ENCODE measurements at regions not wholly inside any gene's neighbourhood (a gene's known extent, or its start where the extent isn't known, plus 50 kb on each side); places are given as distances from the start of the nearest gene placed in this dataset.

DNA sequence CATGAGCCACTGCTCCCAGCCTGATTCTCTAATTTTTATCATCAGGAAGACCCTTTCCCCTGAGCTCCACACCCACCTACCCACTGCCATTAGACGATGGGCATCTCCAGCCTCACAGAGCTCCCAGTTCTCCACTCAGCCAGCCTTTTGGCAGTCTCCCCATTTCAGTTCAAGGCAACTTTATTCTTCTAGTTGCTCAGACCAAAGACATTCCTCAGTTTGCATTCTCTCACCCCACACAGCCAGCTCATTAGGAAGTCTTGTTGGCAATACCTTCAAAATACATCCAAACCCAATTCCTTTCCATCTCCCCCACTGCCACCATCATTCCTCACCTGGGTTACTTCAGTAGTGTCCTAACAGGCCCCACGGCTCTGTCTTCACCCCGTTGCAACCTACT, 53.4 kb upstream of the COX20 start:
- H2AFZ ChIP-seq (ENCODE audit: low read length) = no peak overlapping the region
- WGBS (ENCODE audit: extremely low coverage, insufficient read length, low lambda C conversion rate) = no CpG with 5 or more reads among the region's 3 CpGs
- H3K27ac Mint-ChIP-seq = no peak overlapping the region

More for the DNA sequence above, 53.4 kb upstream of the COX20 start:
- H3K4me1 Mint-ChIP-seq = peaks cover 8 to 11% of the 10 kb centered on the region in 2 experiments
- H2BK20ac ChIP-seq (ENCODE audit: low read depth, low read length, poor library complexity, severe bottlenecking) = no peak overlapping the region
- H2BK120ac ChIP-seq (ENCODE audit: low read depth, low read length, poor library complexity, severe bottlenecking) = no peak overlapping the region
- no peaks in the 10 kb centered on the region for H3K9me3 ChIP-seq (ENCODE audit: control insufficient read depth, low read depth, low read length)
- H3K4me1 ChIP-seq (ENCODE audit: insufficient read depth, low read length) = no peaks in the 10 kb centered on the region
- no peak overlapping the region for H3K18ac ChIP-seq (ENCODE audit: insufficient read length, low read depth, low read length)
- no peak overlapping the region for H4K8ac ChIP-seq (replicated peaks; ENCODE audit: insufficient read length, low read depth, low read length)
- no peaks in the 10 kb centered on the region for H3K9me3 Mint-ChIP-seq
- H3K4me2 ChIP-seq (ENCODE audit: insufficient read depth, insufficient read length, low read length) = no peak overlapping the region
- H3K4ac ChIP-seq (ENCODE audit: low read depth, low read length) = no peak overlapping the region
- no peaks in the 10 kb centered on the region for H3K36me3 Mint-ChIP-seq (ENCODE audit: insufficient read depth in 1 of 3, low read depth in 3 of 3)
- no peaks in the 10 kb centered on the region for H3K79me2 ChIP-seq (ENCODE audit: insufficient read depth, low read length)
- H2BK15ac ChIP-seq (ENCODE audit: low read depth, low read length) = no peak overlapping the region
- H2BK5ac ChIP-seq (ENCODE audit: insufficient read length, low read length) = no peak overlapping the region
- no peak overlapping the region for H3K23ac ChIP-seq (ENCODE audit: insufficient read length, low read depth, low read length)
- no peak overlapping the region for H3T11ph ChIP-seq (ENCODE audit: low read length)
- no peaks in the 10 kb centered on the region for H3K79me1 ChIP-seq (ENCODE audit: insufficient read depth, low read depth, low read length, poor library complexity, severe bottlenecking)
- H4K5ac ChIP-seq (ENCODE audit: insufficient read length, low read depth, low read length) = no peak overlapping the region
- no peaks in the 10 kb centered on the region for H3K27me3 ChIP-seq (ENCODE audit: insufficient read depth, low read length)
- H4K20me1 ChIP-seq (ENCODE audit: control insufficient read depth, insufficient read depth, insufficient read length) = no peaks in the 10 kb centered on the region
- H3K9ac ChIP-seq (ENCODE audit: extremely low read depth, insufficient read length, low read length) = no peak overlapping the region
- TF ChIP-seq, protein P1, sequence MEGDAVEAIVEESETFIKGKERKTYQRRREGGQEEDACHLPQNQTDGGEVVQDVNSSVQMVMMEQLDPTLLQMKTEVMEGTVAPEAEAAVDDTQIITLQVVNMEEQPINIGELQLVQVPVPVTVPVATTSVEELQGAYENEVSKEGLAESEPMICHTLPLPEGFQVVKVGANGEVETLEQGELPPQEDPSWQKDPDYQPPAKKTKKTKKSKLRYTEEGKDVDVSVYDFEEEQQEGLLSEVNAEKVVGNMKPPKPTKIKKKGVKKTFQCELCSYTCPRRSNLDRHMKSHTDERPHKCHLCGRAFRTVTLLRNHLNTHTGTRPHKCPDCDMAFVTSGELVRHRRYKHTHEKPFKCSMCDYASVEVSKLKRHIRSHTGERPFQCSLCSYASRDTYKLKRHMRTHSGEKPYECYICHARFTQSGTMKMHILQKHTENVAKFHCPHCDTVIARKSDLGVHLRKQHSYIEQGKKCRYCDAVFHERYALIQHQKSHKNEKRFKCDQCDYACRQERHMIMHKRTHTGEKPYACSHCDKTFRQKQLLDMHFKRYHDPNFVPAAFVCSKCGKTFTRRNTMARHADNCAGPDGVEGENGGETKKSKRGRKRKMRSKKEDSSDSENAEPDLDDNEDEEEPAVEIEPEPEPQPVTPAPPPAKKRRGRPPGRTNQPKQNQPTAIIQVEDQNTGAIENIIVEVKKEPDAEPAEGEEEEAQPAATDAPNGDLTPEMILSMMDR (conservative IDR thresholded peaks at IDR 0.05) = no peak
- H3K27ac ChIP-seq (ENCODE audit: insufficient read length, low read depth, low read length) = no peak overlapping the region
- H2BK12ac ChIP-seq (ENCODE audit: insufficient read length, low read depth, low read length) = no peak overlapping the region
- DNase-seq = no peak
- H4K91ac ChIP-seq (ENCODE audit: insufficient read length, low read depth, low read length) = no peak overlapping the region
- H2AK5ac ChIP-seq (ENCODE audit: insufficient read length, low read length) = no peak overlapping the region
- H3K14ac ChIP-seq (ENCODE audit: insufficient read depth, low read length) = no peak overlapping the region
- H3K56ac ChIP-seq (ENCODE audit: insufficient read length, low read depth, low read length) = no peak overlapping the region
- no peak overlapping the region for H3K4me3 Mint-ChIP-seq
- H3K23me2 ChIP-seq (ENCODE audit: insufficient read length, low read depth, low read length, poor library complexity, severe bottlenecking) = no peaks in the 10 kb centered on the region
- no peaks in the 10 kb centered on the region for H3K27me3 Mint-ChIP-seq (ENCODE audit: low read depth)
